ENCODE measurements at regions not wholly inside any gene's neighbourhood (a gene's known extent, or its start where the extent isn't known, plus 50 kb on each side); places are given as distances from the start of the nearest gene placed in this dataset.
"Not testable (repeated sequence)": the region's sequence is repeated elsewhere in the genome, so short reads cannot be mapped to it uniquely, and the experiment has no call there.

DNA sequence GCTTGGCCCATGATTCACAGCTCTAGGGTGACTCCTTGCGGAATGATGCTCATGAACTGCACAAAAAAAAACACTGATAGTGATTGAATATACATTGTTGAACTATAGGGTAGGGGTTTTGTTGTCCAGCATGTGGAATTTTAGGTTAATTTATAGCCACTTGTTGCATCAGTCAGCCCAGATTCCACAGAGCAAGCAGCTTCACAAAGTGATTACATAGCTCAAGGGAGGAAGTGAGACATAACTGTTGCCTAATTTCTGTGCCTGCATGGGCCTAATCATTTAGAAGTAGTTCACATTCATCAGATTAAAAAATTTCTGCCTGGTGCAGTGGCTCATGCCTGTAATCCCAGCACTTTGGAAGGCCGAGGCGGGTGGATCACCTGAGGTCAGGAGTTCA is 142.2 kb upstream of the ZNF722 start:
- H3K4me3 ChIP-seq; DNase-seq; H3K27ac ChIP-seq; H3K27me3 ChIP-seq; H3K9me3 ChIP-seq; H3K4me1 ChIP-seq (ENCODE audit: insufficient read depth); H3K36me3 ChIP-seq; intact Hi-C loops (cut with DNase I): not testable (repeated sequence)
- WGBS, 3 donors: 57 to 86% (median 75%) methylated on average over 3 of the region's 3 CpGs

DNA sequence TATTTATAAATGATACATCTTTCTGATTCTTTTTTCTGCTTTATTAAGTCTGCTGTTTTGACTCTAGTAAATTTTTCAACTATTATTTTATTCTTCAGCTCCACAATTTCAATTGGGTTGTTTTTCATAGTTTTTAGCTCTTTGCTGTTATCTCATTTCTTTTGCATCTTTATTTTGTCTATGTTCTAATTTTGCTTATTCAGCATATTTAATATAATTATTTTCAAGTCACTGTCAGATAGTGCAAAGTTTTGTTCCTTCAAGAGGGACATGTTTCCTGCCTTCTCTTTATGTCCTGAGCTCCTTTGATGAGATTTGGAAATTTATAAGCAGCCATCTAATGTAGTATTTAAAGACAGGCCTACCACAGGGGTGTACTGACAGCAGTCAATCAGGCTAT is 131.5 kb upstream of the ZNF722 start:
- Histone ChIP-seq H3K27ac (no peak overlapping the region), H3K4me1 (ENCODE audit: insufficient read depth) (no peaks in the 10 kb centered on the region), H3K36me3 (no peaks in the 10 kb centered on the region), H3K9me3 (no peaks in the 10 kb centered on the region), H3K27me3 (no peaks in the 10 kb centered on the region), H3K4me3 (no peak overlapping the region)
- intact Hi-C loops (cut with DNase I): no loop called here
- no peak for DNase-seq
- no peak for TF ChIP-seq EP300 (IDR thresholded peaks at IDR 0.05)
- TF ChIP-seq, protein P1, sequence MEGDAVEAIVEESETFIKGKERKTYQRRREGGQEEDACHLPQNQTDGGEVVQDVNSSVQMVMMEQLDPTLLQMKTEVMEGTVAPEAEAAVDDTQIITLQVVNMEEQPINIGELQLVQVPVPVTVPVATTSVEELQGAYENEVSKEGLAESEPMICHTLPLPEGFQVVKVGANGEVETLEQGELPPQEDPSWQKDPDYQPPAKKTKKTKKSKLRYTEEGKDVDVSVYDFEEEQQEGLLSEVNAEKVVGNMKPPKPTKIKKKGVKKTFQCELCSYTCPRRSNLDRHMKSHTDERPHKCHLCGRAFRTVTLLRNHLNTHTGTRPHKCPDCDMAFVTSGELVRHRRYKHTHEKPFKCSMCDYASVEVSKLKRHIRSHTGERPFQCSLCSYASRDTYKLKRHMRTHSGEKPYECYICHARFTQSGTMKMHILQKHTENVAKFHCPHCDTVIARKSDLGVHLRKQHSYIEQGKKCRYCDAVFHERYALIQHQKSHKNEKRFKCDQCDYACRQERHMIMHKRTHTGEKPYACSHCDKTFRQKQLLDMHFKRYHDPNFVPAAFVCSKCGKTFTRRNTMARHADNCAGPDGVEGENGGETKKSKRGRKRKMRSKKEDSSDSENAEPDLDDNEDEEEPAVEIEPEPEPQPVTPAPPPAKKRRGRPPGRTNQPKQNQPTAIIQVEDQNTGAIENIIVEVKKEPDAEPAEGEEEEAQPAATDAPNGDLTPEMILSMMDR (IDR thresholded peaks at IDR 0.05): no peak
- no peak for TF ChIP-seq POLR2A (IDR thresholded peaks at IDR 0.05)

DNA sequence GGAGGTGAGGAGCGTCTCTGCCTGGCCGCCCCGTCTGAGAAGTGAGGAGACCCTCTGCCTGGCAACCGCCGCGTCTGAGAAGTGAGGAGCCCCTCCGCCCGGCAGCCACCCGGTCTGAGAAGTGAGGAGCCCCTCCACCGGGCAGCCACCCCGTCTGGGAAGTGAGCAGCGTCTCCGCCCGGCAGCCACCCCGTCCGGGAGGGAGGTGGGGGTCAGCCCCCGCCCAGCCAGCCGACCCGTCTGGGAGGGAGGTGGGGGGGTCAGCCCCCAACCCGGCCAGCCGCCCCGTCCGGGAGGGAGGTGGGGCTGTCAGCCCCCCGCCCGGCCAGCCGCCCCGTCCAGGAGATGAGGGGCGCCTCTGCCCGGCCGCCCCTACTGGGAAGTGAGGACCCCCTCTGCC is 124.4 kb upstream of the ZNF722 start:
- intact Hi-C loops (cut with DNase I); H3K4me3 ChIP-seq; H3K27me3 ChIP-seq; H3K9me3 ChIP-seq; DNase-seq; H3K4me1 ChIP-seq (ENCODE audit: insufficient read depth); H3K36me3 ChIP-seq; H3K27ac ChIP-seq: not testable (repeated sequence)
- WGBS, 3 donors: 84 to 92% (median 86%) methylated on average over 11 to 30 of the region's 30 CpGs

DNA sequence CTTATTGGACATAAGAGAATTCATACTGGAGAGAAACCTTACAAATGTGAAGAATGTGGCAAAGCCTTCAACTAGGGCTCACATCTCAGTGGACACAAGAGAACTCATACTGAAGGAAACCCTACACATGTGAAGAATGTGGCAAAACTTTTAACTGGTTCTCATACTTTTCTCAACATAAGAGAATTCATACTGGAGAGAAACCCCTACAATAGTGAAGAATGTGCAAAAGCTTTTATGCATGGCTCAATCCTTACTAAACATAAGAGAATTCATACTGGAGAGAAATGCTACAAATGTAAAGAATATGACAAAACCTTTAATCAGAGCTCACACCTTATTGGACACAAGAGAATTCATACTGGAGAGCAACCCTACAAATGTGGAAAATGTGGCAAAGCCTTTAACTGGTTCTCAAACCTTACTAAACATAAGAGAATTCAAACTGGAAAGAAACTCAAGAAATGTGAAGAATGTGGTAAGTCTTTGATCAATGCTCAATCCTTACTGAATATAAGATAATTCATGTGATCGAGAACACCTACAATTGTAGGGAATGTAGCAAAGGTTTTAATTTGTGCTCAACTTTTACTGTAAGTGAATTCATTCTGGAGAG is 121.8 kb upstream of the ZNF722 start:
- H3K4me3 ChIP-seq: no peak overlapping the region
- peaks cover 3 to 4% of the 10 kb centered on the region in 2 donors for H3K9me3 ChIP-seq
- no peak for DNase-seq
- intact Hi-C loops (cut with DNase I): no loop called here
- TF ChIP-seq EP300 (IDR thresholded peaks at IDR 0.05) (no peak), POLR2A (IDR thresholded peaks at IDR 0.05) (no peak)
- TF ChIP-seq, protein P1 (IDR thresholded peaks at IDR 0.05): no peak
- no peaks in the 10 kb centered on the region for H3K4me1 ChIP-seq (ENCODE audit: insufficient read depth)
- no peaks in the 10 kb centered on the region for H3K36me3 ChIP-seq
- no peak overlapping the region for H3K27ac ChIP-seq
- no peaks in the 10 kb centered on the region for H3K27me3 ChIP-seq
- 88% methylated on average over 1 of the region's 1 CpG for WGBS, 3 donors

DNA sequence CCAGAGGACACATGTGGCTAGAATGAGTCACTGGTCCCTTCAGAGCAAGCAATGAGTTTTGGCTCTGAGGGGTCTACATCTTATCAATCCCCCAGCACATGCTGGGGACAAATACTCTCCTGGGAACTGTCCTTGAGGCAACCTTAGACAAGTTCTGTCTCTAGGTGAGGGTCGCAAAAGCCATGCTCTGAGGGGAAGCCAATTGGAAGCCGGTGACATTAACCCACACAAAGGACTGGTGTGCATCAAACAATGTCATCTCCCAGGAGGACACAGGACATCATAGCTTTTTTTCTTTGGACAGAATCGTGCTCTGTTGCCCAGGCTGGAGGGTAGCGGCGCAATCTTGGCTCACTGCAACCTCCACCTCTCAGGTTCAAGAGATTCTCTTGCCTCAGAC is 111.6 kb upstream of the ZNF722 start:
- WGBS, 3 donors: 67 to 72% (median 71%) methylated on average over 5 of the region's 5 CpGs
- TF ChIP-seq POLR2A (IDR thresholded peaks at IDR 0.05) (no peak), EP300 (IDR thresholded peaks at IDR 0.05) (no peak)
- TF ChIP-seq, protein P1 (IDR thresholded peaks at IDR 0.05): no peak
- DNase-seq: no peak
- Histone ChIP-seq H3K4me1 (ENCODE audit: insufficient read depth) (no peaks in the 10 kb centered on the region), H3K9me3 (peaks cover 0 to 4% of the 10 kb centered on the region in 2 donors), H3K27me3 (no peaks in the 10 kb centered on the region), H3K4me3 (no peak overlapping the region), H3K27ac (no peak overlapping the region), H3K36me3 (no peaks in the 10 kb centered on the region)
- intact Hi-C loops (cut with DNase I): no loop called here
